ENCODE measurements at regions not wholly inside any gene's neighbourhood (a gene's known extent, or its start where the extent isn't known, plus 50 kb on each side); places are given as distances from the start of the nearest gene placed in this dataset.

DNA sequence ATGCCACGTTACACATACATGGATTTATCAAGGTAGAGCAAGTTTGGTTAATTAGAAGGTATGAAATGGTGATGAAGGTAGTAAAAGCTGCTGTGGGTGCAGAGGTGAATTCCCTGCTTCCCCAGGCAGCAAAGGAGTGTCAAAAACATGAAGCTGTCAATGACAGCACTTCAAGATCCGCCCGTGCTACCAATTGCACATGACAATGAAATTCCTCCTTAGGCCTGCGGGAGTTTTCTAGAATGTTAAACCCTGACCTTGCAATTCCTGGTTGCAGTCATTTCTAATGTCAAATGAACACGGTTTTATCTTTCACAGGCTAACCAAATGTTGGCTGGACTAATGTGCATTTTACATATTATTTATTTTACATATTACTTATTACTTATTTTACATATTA, 67.7 kb upstream of the LSM14A start:
- no peaks in the 10 kb centered on the region; the same call in 1 of the 2 replicates for H3K4me1 ChIP-seq (ENCODE audit: insufficient read depth, low read length)
- H2BK15ac ChIP-seq (ENCODE audit: low read depth, low read length), result no peak overlapping the region
- no peak overlapping the region for H3K56ac ChIP-seq (ENCODE audit: insufficient read length, low read depth, low read length)
- no peaks in the 10 kb centered on the region for H3K79me2 ChIP-seq (ENCODE audit: insufficient read depth, low read length)
- no peak overlapping the region for H4K5ac ChIP-seq (ENCODE audit: insufficient read length, low read depth, low read length)
- DNase-seq, result no peak
- H3K23me2 ChIP-seq (ENCODE audit: insufficient read length, low read depth, low read length, poor library complexity, severe bottlenecking), result no peaks in the 10 kb centered on the region
- H3K79me1 ChIP-seq (ENCODE audit: insufficient read depth, low read depth, low read length, poor library complexity, severe bottlenecking), result no peaks in the 10 kb centered on the region
- H2BK20ac ChIP-seq (ENCODE audit: low read depth, low read length, poor library complexity, severe bottlenecking), result no peak overlapping the region
- H2BK12ac ChIP-seq (ENCODE audit: insufficient read length, low read depth, low read length), result no peak overlapping the region
- Mint-ChIP-seq H3K9me3 (no peaks in the 10 kb centered on the region), H3K4me1 (peaks cover 5% of the 10 kb centered on the region in 2 experiments), H3K36me3 (ENCODE audit: insufficient read depth in 1 of 3, low read depth in 3 of 3) (no peaks in the 10 kb centered on the region), H3K27me3 (ENCODE audit: low read depth) (peaks cover 2% of the 10 kb centered on the region; the same call in 1 of the 2 replicates), H3K27ac (no peak overlapping the region), H3K4me3 (no peak overlapping the region)
- H3K27me3 ChIP-seq (ENCODE audit: insufficient read depth, low read length), result no peaks in the 10 kb centered on the region
- H4K91ac ChIP-seq (ENCODE audit: insufficient read length, low read depth, low read length), result no peak overlapping the region
- no peak overlapping the region for H2AFZ ChIP-seq (ENCODE audit: low read length)
- H3K23ac ChIP-seq (ENCODE audit: insufficient read length, low read depth, low read length), result no peak overlapping the region
- no peak overlapping the region for H2BK5ac ChIP-seq (ENCODE audit: insufficient read length, low read length)
- no CpG with 5 or more reads among the region's 5 CpGs for WGBS (ENCODE audit: extremely low coverage, insufficient read length, low lambda C conversion rate)
- H3K27ac ChIP-seq (ENCODE audit: insufficient read length, low read depth, low read length), result no peak overlapping the region
- no peak overlapping the region for H4K8ac ChIP-seq (replicated peaks; ENCODE audit: insufficient read length, low read depth, low read length)
- TF ChIP-seq CTCF (conservative IDR thresholded peaks at IDR 0.05), result no peak
- H3K4me2 ChIP-seq (ENCODE audit: insufficient read depth, insufficient read length, low read length), result no peak overlapping the region
- no peak overlapping the region for H3K9ac ChIP-seq (ENCODE audit: extremely low read depth, insufficient read length, low read length)
- no peak overlapping the region for H2AK5ac ChIP-seq (ENCODE audit: insufficient read length, low read length)
- H3K4ac ChIP-seq (ENCODE audit: low read depth, low read length), result no peak overlapping the region
- no peak overlapping the region for H3K18ac ChIP-seq (ENCODE audit: insufficient read length, low read depth, low read length)
- H3K9me3 ChIP-seq (ENCODE audit: control insufficient read depth, low read depth, low read length), result no peaks in the 10 kb centered on the region
- H3T11ph ChIP-seq (ENCODE audit: low read length), result no peak overlapping the region
- no peak overlapping the region for H2BK120ac ChIP-seq (ENCODE audit: low read depth, low read length, poor library complexity, severe bottlenecking)
- H4K20me1 ChIP-seq (ENCODE audit: control insufficient read depth, insufficient read depth, insufficient read length), result no peaks in the 10 kb centered on the region
- no peak overlapping the region for H3K14ac ChIP-seq (ENCODE audit: insufficient read depth, low read length)

Data from H9 (cell line).